ENCODE measurements at regions not wholly inside any gene's neighbourhood (a gene's known extent, or its start where the extent isn't known, plus 50 kb on each side); places are given as distances from the start of the nearest gene placed in this dataset.
"Not testable (repeated sequence)": the region's sequence is repeated elsewhere in the genome, so short reads cannot be mapped to it uniquely, and the experiment has no call there.

DNA sequence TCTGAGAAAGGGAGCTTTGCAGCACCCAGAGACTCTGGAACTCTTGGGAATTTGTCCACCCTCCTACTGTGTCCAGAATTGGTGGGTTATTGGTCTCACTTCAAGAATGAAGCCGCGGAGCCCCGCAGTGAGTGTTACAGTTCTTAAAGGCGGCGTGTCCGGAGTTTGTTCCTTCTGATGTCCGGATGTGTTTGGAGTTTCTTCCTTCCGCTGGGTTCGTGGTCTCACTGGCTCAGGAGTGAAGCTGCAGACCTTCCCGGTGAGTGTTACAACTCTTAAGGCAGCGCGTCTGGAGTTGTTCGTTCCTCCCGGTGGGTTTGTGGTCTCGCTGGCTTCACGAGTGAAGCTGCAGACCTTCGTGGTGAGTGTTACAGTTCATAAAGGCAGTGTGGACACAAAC lies 824.7 kb downstream of the LRRTM4 start:
- not testable (repeated sequence) for H3K27me3 Mint-ChIP-seq (ENCODE audit: low read depth in 3 of 3)

DNA sequence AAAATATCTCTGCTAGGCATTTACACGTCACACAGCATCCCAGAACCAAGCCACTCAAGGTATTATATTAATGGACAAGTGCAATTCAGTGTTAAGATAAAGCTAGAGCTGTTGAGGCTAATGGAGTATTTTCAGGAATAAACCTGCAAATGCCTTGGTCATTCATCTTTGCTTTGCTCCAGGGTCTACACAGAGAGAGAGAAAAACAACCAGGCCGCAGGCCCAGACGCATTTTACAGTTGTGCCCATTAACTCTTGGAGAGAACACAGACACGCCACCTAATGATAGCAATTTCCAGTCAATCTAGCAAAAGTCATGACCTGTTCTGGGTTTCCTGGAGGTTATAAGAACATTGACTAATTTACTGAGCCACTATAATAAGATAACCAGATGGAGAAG lies 829.3 kb downstream of the LRRTM4 start:
- intact Hi-C loops (cut with micrococcal nuclease): no loop called here
- TF ChIP-seq, protein P1, sequence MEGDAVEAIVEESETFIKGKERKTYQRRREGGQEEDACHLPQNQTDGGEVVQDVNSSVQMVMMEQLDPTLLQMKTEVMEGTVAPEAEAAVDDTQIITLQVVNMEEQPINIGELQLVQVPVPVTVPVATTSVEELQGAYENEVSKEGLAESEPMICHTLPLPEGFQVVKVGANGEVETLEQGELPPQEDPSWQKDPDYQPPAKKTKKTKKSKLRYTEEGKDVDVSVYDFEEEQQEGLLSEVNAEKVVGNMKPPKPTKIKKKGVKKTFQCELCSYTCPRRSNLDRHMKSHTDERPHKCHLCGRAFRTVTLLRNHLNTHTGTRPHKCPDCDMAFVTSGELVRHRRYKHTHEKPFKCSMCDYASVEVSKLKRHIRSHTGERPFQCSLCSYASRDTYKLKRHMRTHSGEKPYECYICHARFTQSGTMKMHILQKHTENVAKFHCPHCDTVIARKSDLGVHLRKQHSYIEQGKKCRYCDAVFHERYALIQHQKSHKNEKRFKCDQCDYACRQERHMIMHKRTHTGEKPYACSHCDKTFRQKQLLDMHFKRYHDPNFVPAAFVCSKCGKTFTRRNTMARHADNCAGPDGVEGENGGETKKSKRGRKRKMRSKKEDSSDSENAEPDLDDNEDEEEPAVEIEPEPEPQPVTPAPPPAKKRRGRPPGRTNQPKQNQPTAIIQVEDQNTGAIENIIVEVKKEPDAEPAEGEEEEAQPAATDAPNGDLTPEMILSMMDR (IDR thresholded peaks at IDR 0.05): no peak

More for the DNA sequence above, 824.7 kb downstream of the LRRTM4 start:
- H3K9me3 Mint-ChIP-seq; H3K4me1 ChIP-seq (ENCODE audit: control insufficient read depth in 1 of 2, insufficient read depth in 2 of 2, low read length in 2 of 2); H3K4me1 Mint-ChIP-seq; H2AFZ ChIP-seq (ENCODE audit: insufficient read depth, low read depth, low read length, poor library complexity, severe bottlenecking); H3K4me2 ChIP-seq (replicated peaks; ENCODE audit: extremely low read depth, low read length, poor library complexity, severe bottlenecking); H3K27ac ChIP-seq (ENCODE audit: low read depth in 1 of 2, low read length in 2 of 2); H3K27me3 ChIP-seq (ENCODE audit: control insufficient read depth in 2 of 2, insufficient read depth in 2 of 2, low read length in 2 of 2); H4K20me1 ChIP-seq (ENCODE audit: insufficient read depth, low read length); intact Hi-C loops (cut with micrococcal nuclease); H3K79me2 ChIP-seq (ENCODE audit: insufficient read depth, low read length); H3K4me3 ChIP-seq (replicated peaks in 1 of 3; ENCODE audit: low read depth in 2 of 3, low read length in 3 of 3); H3K9ac ChIP-seq (ENCODE audit: insufficient read depth, low read length, poor library complexity, severe bottlenecking); H3K36me3 Mint-ChIP-seq; H3K36me3 ChIP-seq (replicated peaks in 1 of 2; ENCODE audit: control insufficient read depth in 1 of 2, insufficient read depth in 2 of 2, low read length in 2 of 2); DNase-seq; H3K4me3 Mint-ChIP-seq: not testable (repeated sequence)
- H3K27ac Mint-ChIP-seq: peak overlapping the region in 1 of 7 donors; percentile 20
- H3K9me3 ChIP-seq (replicated peaks in 1 of 2; ENCODE audit: control insufficient read depth in 1 of 2, insufficient read depth in 1 of 2, low read length in 2 of 2): peaks cover 0 to 12% of the 10 kb centered on the region in 2 donors
- WGBS (ENCODE audit: insufficient coverage): 78% methylated on average over 14 of the region's 17 CpGs

More for the DNA sequence above, 829.3 kb downstream of the LRRTM4 start:
- Mint-ChIP-seq H3K27me3 (ENCODE audit: low read depth in 3 of 3) (peaks cover 0 to 2% (median 0%) of the 10 kb centered on the region in 3 donors), H3K36me3 (no peaks in the 10 kb centered on the region), H3K4me1 (no peaks in the 10 kb centered on the region), H3K9me3 (peaks cover 0 to 4% (median 0%) of the 10 kb centered on the region in 7 donors), H3K27ac (no peak overlapping the region), H3K4me3 (no peak overlapping the region)
- no peak overlapping the region for H2AFZ ChIP-seq (ENCODE audit: insufficient read depth, low read depth, low read length, poor library complexity, severe bottlenecking)
- no peaks in the 10 kb centered on the region for H4K20me1 ChIP-seq (ENCODE audit: insufficient read depth, low read length)
- no peaks in the 10 kb centered on the region for H3K27me3 ChIP-seq (ENCODE audit: control insufficient read depth in 2 of 2, insufficient read depth in 2 of 2, low read length in 2 of 2)
- no peak overlapping the region for H3K27ac ChIP-seq (ENCODE audit: low read depth in 1 of 2, low read length in 2 of 2)
- no peaks in the 10 kb centered on the region for H3K79me2 ChIP-seq (ENCODE audit: insufficient read depth, low read length)
- DNase-seq: no peak
- H3K9ac ChIP-seq (ENCODE audit: insufficient read depth, low read length, poor library complexity, severe bottlenecking): no peak overlapping the region
- H3K4me2 ChIP-seq (replicated peaks; ENCODE audit: extremely low read depth, low read length, poor library complexity, severe bottlenecking): no peak overlapping the region
- no peak overlapping the region for H3K4me3 ChIP-seq (replicated peaks in 1 of 3; ENCODE audit: low read depth in 2 of 3, low read length in 3 of 3)
- WGBS (ENCODE audit: insufficient coverage): no CpG with 5 or more reads among the region's 4 CpGs
- H3K4me1 ChIP-seq (ENCODE audit: control insufficient read depth in 1 of 2, insufficient read depth in 2 of 2, low read length in 2 of 2): no peaks in the 10 kb centered on the region
- no peaks in the 10 kb centered on the region for H3K36me3 ChIP-seq (replicated peaks in 1 of 2; ENCODE audit: control insufficient read depth in 1 of 2, insufficient read depth in 2 of 2, low read length in 2 of 2)
- H3K9me3 ChIP-seq (replicated peaks in 1 of 2; ENCODE audit: control insufficient read depth in 1 of 2, insufficient read depth in 1 of 2, low read length in 2 of 2): peaks cover 0 to 5% of the 10 kb centered on the region in 2 donors
